ENCODE measurements at regions not wholly inside any gene's neighbourhood (a gene's known extent, or its start where the extent isn't known, plus 50 kb on each side); places are given as distances from the start of the nearest gene placed in this dataset.

- 83% methylated on average over 1 of the region's 1 CpG for WGBS
- intact Hi-C loops (cut with DNase I) = no loop called here
- no peaks in the 10 kb centered on the region for H3K4me1 ChIP-seq (replicated peaks)
- TF ChIP-seq, protein P1, sequence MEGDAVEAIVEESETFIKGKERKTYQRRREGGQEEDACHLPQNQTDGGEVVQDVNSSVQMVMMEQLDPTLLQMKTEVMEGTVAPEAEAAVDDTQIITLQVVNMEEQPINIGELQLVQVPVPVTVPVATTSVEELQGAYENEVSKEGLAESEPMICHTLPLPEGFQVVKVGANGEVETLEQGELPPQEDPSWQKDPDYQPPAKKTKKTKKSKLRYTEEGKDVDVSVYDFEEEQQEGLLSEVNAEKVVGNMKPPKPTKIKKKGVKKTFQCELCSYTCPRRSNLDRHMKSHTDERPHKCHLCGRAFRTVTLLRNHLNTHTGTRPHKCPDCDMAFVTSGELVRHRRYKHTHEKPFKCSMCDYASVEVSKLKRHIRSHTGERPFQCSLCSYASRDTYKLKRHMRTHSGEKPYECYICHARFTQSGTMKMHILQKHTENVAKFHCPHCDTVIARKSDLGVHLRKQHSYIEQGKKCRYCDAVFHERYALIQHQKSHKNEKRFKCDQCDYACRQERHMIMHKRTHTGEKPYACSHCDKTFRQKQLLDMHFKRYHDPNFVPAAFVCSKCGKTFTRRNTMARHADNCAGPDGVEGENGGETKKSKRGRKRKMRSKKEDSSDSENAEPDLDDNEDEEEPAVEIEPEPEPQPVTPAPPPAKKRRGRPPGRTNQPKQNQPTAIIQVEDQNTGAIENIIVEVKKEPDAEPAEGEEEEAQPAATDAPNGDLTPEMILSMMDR (IDR thresholded peaks at IDR 0.05) = no peak
- TF ChIP-seq POLR2A (IDR thresholded peaks at IDR 0.05) (no peak), POLR2AphosphoS5 (IDR thresholded peaks at IDR 0.05) (no peak)
- no peaks in the 10 kb centered on the region for H3K36me3 ChIP-seq
- H3K4me3 ChIP-seq = no peak overlapping the region
- H3K9me3 ChIP-seq = no peaks in the 10 kb centered on the region
- DNase-seq (ENCODE audit: low spot score) = no peak
- H3K27ac ChIP-seq = no peak overlapping the region
- no peaks in the 10 kb centered on the region for H3K27me3 ChIP-seq (replicated peaks; ENCODE audit: insufficient read depth)
These were observed 511.3 kb upstream of the FAM98A start for GRCh38 chr2:34110392-34110791.

- Histone ChIP-seq H3K9me3 (no peaks in the 10 kb centered on the region), H3K27ac (no peak overlapping the region), H3K4me3 (no peak overlapping the region), H3K27me3 (replicated peaks; ENCODE audit: insufficient read depth) (no peaks in the 10 kb centered on the region), H3K4me1 (replicated peaks) (no peaks in the 10 kb centered on the region), H3K36me3 (no peaks in the 10 kb centered on the region)
- DNase-seq (ENCODE audit: low spot score) = no peak
- intact Hi-C loops (cut with DNase I) = no loop called here
- 87% methylated on average over 1 of the region's 1 CpG for WGBS
- TF ChIP-seq POLR2A (IDR thresholded peaks at IDR 0.05) (no peak), POLR2AphosphoS5 (IDR thresholded peaks at IDR 0.05) (no peak)
- TF ChIP-seq, protein P1 (IDR thresholded peaks at IDR 0.05) = no peak
These were observed 508.7 kb upstream of the FAM98A start for GRCh38 chr2:34107811-34108210.

DNA sequence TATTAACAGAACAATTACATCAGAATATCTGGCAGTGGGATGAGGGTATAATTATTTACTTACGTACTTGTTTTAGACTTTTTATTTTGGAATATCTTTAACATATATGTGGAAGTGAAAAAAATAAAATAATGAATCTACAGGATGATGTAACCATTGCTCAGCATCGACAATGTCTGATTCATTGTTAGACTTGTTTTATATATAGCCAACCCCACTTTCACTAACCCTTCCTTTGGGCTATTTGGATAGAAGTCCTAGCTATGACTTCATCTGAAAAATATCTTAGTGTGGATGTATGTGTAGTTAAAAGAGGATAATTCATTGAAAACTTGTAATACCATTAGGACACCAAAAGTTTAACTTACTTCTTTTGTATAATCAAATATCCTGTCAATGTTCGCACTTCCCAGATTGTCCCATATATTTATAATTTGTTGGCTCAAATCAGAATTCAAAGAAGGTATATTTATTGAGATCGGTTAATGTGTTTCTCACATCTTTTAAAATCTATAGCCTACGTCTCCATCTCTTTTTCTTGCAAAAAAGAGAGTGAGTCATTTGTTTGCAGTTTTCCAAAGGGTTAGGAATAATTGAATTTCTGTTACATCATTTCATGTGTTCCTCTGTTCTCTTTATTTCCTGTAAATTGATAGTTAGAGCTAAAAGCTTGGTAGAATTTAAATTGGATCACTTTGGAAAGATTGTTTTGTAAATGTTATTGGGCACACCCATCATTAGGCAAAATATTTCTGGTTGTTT, 506.1 kb upstream of the FAM98A start:
- Histone ChIP-seq H3K36me3 (no peaks in the 10 kb centered on the region), H3K27me3 (replicated peaks; ENCODE audit: insufficient read depth) (no peaks in the 10 kb centered on the region), H3K27ac (no peak overlapping the region), H3K4me3 (no peak overlapping the region), H3K4me1 (replicated peaks) (no peaks in the 10 kb centered on the region), H3K9me3 (no peaks in the 10 kb centered on the region)
- TF ChIP-seq, protein P1 (IDR thresholded peaks at IDR 0.05) = no peak
- no peak for TF ChIP-seq POLR2AphosphoS5 (IDR thresholded peaks at IDR 0.05)
- no peak for TF ChIP-seq POLR2A (IDR thresholded peaks at IDR 0.05)
- no peak for DNase-seq (ENCODE audit: low spot score)
- intact Hi-C loops (cut with DNase I) = no loop called here
- WGBS = 70% methylated on average over 5 of the region's 5 CpGs

GRCh38 chr2:34104601-34105000, 505.5 kb upstream of the FAM98A start:
- Histone ChIP-seq H3K27me3 (replicated peaks; ENCODE audit: insufficient read depth) (no peaks in the 10 kb centered on the region), H3K4me1 (replicated peaks) (no peaks in the 10 kb centered on the region), H3K27ac (no peak overlapping the region), H3K4me3 (no peak overlapping the region), H3K9me3 (no peaks in the 10 kb centered on the region), H3K36me3 (no peaks in the 10 kb centered on the region)
- no peak for DNase-seq (ENCODE audit: low spot score)
- intact Hi-C loops (cut with DNase I) = no loop called here
- TF ChIP-seq POLR2A (IDR thresholded peaks at IDR 0.05) = no peak
- TF ChIP-seq, protein P1 (IDR thresholded peaks at IDR 0.05) = no peak
- no peak for TF ChIP-seq POLR2AphosphoS5 (IDR thresholded peaks at IDR 0.05)
- 56% methylated on average over 1 of the region's 1 CpG for WGBS

GRCh38 chr2:34103437-34103836, 504.3 kb upstream of the FAM98A start:
- no peak for TF ChIP-seq POLR2A (IDR thresholded peaks at IDR 0.05)
- TF ChIP-seq, protein P1 (IDR thresholded peaks at IDR 0.05) = no peak
- TF ChIP-seq POLR2AphosphoS5 (IDR thresholded peaks at IDR 0.05) = no peak
- intact Hi-C loops (cut with DNase I) = no loop called here
- WGBS = 82% methylated on average over 2 of the region's 2 CpGs
- no peak overlapping the region for H3K27ac ChIP-seq
- H3K9me3 ChIP-seq = no peaks in the 10 kb centered on the region
- no peaks in the 10 kb centered on the region for H3K36me3 ChIP-seq
- H3K4me3 ChIP-seq = no peak overlapping the region
- no peak for DNase-seq (ENCODE audit: low spot score)
- no peaks in the 10 kb centered on the region for H3K27me3 ChIP-seq (replicated peaks; ENCODE audit: insufficient read depth)
- no peaks in the 10 kb centered on the region for H3K4me1 ChIP-seq (replicated peaks)

Data from prostate gland (tissue), 2 donors.